Fibroblast of skin of left biceps (primary cell): ENCODE measurements at regions not wholly inside any gene's neighbourhood (a gene's known extent, or its start where the extent isn't known, plus 50 kb on each side); places are given as distances from the start of the nearest gene placed in this dataset.

Experiments
- DNase-seq, 2 experiments: peaks; one replicate each; pipeline ENCODE4 v3.0.0-alpha.2; 2013; ENCODE audit warnings: low read depth in 2 of 2

- no peak for DNase-seq
These were observed 126.6 kb upstream of the LRIG3 start for GRCh38 chr12:59046763-59047534.

DNA sequence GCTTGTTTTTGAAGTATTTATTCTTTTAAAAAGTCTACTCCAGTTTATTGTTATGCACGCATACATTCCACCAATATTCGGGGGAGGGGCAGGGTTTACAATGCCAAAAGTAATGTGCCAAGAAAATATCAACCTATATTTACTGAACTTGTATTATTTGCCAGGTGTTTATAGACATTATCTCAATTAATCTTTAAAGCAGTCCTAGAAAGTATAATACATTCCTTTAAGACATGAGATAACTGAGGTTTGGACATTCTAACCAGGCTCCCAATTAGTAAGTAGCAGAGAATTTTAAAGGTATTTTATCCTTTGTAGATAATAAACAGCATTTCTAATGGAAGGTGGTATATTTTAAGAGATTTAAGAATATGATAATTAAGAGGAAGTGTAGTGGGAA lies 124.5 kb upstream of the LRIG3 start:
- no peak for DNase-seq

GRCh38 chr12:59041241-59042121 lies 121.2 kb upstream of the LRIG3 start:
- peak; percentile 96 to 97 for DNase-seq

GRCh38 chr12:59040656-59041055 lies 120.4 kb upstream of the LRIG3 start:
- peak; percentile 85 to 87 for DNase-seq

- DNase-seq: no peak
These were observed 119.7 kb upstream of the LRIG3 start for GRCh38 chr12:59040043-59040442.

- DNase-seq: no peak
These were observed 118.7 kb upstream of the LRIG3 start for GRCh38 chr12:59039005-59039404.

DNA sequence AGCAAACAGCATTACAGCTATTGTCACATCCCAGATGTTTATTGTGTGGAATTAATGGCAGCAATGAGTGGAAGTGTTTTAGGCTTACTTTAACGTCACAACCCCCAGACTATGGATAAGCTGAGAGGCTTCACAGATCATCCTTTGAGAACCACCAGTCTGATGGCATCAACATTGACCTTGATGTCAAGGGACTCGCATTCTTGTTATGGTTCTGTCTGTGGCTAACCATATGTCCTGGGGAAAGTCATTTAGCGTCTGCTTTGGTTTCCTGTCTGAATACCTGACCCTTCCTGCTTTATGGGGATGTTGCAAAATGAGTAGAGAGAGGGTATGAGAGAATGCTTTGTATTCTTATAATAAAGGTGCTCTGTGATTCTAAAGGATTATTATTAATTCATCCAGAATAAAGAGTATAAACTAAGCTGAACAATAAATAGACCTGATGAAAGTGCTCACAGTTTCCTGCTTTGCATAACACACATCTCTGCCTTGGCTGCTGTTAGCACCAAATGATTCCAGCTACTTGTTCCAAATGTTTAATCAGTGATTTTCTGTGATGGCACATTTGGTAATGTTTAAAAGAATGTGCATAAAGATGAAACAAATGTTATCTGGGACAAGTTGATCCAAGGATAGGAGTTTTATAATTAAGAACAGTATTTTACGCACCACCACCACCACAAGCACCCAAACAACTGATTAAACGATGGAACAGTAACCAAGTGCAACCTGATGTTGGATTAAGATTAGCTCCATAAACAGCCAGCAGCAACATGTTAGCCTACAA lies 116.9 kb upstream of the LRIG3 start:
- DNase-seq: no peak

GRCh38 chr12:59036347-59036746 lies 116.0 kb upstream of the LRIG3 start:
- no peak for DNase-seq

DNA sequence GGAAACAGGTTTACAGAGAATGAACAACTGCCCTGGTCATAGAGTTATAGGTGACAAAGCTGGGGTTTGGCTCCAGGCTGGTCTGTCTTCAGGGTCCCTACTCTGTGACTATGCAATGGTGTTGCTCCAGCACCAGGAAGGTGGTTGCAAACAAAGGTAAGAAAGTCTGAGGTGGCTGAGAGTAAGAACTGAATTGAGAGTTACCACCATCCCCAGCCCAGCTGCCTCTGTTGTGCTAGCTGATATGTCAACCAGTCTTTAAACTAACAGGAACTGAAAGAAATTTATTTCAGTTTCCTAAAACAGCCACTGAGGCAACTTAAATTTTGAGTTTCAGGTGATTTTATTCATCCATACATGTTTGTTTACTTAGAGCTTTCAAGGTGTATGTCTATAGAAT lies 111.0 kb upstream of the LRIG3 start:
- DNase-seq: no peak

GRCh38 chr12:59030415-59030814 lies 110.1 kb upstream of the LRIG3 start:
- no peak for DNase-seq

- no peak for DNase-seq
These were observed 106.9 kb upstream of the LRIG3 start for GRCh38 chr12:59027199-59027598.

DNA sequence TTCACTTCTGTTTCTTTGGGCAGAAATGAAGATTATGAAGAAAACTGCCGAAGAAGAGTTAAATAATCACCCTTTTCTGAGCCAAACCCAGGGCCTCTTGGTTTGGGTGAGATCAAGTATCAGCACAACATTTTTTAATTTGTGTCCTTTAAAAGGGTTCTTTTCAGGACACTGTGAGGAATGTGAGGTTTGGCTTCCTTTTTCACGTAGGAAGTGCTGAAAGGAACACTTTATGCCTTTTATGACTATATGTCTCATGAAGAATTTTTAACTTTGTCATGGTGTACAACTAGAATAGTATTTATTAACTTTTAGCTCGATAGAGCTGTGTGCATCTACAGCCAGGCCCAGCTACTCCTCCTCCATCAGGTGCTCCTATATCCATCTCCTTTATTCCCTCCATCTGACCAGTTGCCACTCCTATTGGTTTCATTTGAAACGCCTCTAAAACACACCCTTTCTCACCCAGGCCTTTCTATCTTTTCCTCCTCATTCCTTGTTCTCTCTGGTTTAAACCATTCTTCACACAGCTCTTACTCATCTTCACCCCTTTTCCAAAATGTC lies 103.6 kb upstream of the LRIG3 start:
- DNase-seq: no peak

DNA sequence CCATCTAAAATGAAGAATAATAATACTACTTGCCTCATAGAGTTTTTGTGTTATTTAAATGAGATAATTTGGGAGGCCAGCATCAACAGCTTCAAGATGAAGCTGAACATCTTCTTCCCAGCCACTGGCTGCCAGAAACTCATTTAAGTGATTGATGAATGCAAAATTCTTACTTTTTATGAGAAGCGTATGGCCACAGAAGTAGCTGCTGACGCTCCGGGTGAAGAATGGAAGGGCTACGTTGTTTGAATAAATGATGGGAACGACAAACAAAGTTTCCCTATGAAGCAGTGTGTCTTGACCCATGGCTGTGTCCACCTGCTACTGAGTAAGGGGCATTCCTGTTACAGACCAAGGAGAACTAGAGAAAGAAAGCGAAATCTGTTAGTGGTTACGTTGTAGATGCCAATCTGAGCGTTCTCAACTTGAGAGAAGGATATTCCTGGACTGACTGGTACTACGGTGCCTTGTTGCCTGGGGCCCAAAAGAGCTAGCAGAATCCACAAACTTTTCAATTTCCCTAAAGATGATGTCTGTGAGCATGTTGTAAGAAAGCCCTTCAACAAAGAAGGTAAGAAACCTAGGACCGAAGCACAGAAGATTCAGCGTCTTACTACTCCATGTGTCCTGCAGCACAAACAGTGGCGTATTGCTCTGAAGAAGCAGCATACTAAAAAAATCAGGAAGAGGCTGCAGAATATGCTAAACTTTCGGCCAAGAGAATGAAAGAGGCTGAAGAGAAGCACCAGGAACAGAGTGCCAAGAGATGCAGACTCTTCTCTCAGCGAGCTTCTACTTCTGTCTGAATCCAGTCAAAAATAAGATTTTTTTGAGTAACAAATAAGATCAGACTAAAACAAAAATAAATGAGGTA lies 100.0 kb upstream of the LRIG3 start:
- DNase-seq: no peak

DNA sequence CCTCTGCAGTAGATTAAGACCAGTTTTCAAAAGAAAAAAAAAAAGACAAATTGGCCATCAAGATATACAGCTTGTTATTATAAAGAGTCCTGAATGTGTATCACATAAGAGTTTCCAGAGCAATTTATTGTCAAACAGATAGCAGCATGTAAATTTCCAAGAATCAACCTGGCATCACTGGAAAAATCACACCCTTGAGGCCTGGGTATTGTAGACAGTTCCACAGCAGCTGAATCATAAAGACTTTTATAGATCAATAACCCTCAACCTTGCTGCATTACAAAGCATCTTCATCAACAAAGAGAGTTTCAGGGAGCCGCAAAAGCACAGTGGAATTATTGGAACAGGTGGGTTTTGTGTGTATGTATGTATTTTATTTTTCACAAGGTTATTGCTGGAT lies 94.6 kb upstream of the LRIG3 start:
- DNase-seq: no peak

DNA sequence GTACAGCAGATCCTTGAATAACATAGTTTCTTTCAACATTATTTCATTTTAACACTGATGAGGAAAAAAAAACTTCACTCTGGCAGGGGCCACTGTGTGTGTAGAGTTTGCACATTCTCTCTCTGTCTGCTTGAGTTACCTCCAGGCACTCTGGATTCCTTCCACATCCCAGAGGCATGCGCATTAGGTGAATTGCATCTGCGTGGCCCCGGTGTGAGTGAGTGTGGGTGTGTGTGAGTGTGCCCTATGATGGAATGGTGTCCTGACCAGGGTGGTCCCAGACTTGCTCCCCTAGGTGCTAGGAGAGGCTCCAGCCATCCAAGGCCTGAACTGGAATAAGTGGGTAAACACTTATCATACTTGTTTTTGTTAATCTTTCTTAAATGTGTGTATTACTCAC lies 90.6 kb upstream of the LRIG3 start:
- DNase-seq: no peak

GRCh38 chr12:59010118-59010517 lies 89.8 kb upstream of the LRIG3 start:
- DNase-seq: no peak

- DNase-seq: no peak
These were observed 87.3 kb upstream of the LRIG3 start for GRCh38 chr12:59007620-59008019.

GRCh38 chr12:59005193-59005955 lies 85.1 kb upstream of the LRIG3 start:
- DNase-seq: peak; percentile 37 to 39

DNA sequence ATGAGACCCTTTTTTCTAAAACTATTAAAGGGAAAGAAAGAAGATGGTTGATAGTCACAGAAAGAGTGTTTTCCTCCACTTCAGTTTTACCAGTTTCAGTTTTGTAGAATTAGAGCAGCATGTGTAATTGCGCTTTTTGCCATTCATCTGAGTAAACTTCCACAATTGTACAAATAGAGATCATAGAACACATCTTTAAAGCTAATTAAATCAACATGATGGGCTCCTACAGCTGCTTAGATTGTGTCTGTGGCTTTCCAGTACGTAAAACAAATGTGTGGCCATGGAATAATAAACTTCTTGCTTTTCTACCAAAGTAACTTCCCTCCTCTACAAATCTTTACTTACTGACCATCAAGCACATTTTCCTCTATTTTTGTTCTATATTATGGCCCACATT lies 84.2 kb upstream of the LRIG3 start:
- peak in 1 of 2 experiments; percentile 8 for DNase-seq
